RKO (cell line): ENCODE measurements at regions not wholly inside any gene's neighbourhood (a gene's known extent, or its start where the extent isn't known, plus 50 kb on each side); places are given as distances from the start of the nearest gene placed in this dataset.

Experiments
- DNase-seq: peaks from one replicate; pipeline ENCODE4 v3.0.0-alpha.2; 2016; ENCODE audit warnings: low spot score

DNA sequence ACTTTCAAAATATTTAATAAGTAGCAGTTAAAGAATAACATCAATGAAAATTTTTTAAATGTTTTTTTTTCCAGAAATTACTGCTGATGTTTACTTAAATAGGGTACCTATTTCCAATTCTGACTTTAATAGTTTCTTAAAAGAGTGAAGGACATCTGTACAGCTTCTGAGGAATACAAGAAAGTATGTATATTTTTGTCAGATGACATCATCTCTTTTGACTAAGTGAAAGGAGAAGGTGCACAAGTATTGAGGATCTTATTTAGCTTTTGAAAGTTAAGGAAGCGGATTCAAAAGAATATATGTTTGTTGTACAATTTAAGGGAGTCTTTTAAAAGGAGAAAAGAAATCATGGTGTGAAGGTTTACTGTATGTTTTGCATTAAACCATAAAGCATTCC is 90.0 kb upstream of the SLC35B3 start:
- DNase-seq, result no peak

DNA sequence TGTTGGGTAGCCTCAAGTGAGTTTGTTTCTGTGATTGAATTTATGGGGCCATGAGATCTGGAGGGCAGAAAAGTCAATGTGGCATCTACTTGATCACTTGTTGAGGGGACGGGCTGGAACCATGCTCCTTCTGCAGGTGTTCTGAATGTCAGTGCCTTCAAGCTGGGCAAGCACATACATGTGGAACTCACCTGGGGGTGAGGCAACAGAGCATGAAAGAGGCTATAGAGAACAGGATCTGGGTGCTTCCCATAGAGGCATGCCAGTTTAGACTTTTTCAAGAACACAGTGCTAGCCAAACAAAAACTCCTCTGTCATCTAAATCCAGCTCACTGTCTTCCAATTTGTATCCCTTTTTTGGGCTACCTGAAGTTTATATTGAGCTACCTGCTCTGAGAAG is 77.8 kb upstream of the SLC35B3 start:
- DNase-seq, result no peak

DNA sequence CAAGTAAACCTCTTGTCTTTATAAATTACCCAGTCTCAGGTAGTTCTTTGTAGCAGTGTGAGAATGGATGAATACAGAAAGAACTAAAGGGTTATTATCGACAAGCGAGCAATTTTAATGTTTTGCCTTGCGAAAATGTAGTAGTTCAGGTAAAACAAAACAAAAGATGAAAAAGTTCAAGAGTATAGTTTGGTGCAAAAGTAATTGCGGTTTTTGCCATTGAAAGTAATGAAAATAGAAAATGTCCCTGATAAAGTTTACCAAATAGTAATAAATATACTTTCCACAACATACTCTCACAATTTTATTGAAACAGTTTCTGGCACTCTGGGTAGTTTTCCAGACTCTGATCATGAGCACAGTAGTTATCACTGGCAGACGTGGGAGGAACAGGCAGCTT is 71.9 kb upstream of the SLC35B3 start:
- DNase-seq, result no peak

DNA sequence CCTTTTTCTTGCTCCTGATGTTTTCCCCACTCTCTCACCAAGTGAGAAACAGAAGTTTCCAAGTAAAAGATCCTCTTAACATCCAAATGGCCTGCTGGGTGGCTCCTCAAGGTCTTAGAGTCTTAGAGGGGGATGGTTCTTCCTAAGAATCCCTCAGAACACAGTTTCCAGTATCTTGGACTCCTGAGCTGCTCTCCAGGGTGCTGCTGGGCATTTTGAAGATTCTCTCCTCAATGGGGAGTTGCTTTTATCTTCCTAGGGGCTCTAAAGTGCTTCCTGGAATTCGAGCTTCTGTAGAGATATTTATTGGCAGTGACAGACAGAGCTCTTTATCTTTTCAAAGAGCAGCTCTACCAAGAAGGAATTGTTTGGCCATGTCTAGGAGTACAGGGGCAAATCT is 70.8 kb upstream of the SLC35B3 start:
- no peak for DNase-seq

DNA sequence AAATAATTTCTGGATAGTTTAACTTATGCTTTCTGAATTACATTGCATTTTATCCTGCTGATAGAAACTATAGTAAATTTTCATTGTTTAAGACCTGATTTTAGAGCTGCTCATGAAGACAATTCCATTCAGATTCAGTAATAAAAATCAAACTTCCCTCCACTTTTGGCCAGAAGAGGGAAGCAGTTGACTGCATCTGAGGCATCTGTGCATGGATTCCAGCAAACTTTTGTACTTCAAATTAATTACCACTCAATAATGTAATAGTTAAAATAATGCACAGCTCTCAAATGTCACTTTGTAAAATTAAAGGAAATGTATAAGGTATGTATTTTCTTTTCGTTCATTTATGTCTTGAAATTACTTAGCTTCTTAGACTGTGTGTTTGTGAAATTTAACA is 64.2 kb upstream of the SLC35B3 start:
- peak; percentile 42 for DNase-seq

DNA sequence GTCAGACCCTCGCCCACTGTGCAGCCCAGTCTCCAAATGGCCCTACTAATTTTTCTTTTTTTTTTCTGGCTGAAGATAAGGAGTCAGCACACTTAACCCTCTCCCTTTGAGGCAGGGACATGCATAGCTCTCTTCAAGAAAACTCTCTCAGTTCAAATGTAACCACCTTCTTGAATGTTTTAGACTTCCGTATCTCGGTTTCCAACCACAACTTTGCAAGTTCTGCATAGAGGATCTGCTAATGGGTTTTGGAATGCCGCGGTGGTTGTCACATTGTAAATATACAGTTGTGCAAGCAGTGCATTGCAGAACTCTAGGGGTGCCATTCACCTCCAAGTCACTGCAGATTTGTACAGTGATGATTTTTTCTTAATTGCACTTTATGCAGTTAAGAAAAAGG is 59.4 kb upstream of the SLC35B3 start:
- DNase-seq, result no peak

DNA sequence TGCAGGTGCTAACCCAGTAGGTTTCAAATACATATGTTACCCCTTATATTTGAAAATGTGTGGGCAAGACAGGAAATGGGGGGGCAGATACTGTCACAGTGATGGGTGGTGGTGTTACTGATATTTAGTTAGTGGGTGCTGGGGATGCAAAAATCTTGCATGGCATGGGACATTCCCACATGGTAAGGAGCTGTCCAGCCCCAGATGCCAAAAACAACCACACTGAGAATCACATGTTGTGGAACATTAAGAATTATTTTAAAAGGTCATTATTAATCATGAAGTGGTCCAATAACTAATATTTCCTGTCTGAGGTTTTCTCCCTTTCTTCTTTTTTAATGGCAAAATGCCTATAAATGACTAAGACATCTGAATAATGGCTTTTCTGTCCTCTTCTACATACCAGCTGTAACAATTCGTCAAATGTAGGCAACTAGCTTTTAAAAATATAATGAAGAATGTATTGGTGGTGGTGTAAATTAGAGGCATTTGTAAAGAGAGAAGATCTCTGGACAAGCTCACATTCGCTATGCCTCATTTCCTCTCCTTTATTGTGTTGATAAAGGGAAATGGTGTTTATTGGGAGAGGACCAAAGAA is 57.3 kb upstream of the SLC35B3 start:
- no peak for DNase-seq
